HG03354 (cell line): ENCODE measurements at regions not wholly inside any gene's neighbourhood (a gene's known extent, or its start where the extent isn't known, plus 50 kb on each side); places are given as distances from the start of the nearest gene placed in this dataset.

ENCODE experiments used
- ATAC-seq: cut with Tn5 transposase; IDR thresholded peaks from one replicate; pipeline ENCODE4 v1.9.1; 2021; ENCODE audit warnings: mild to moderate bottlenecking; ENCODE audit not compliant: unreplicated experiment, poor library complexity, severe bottlenecking

DNA sequence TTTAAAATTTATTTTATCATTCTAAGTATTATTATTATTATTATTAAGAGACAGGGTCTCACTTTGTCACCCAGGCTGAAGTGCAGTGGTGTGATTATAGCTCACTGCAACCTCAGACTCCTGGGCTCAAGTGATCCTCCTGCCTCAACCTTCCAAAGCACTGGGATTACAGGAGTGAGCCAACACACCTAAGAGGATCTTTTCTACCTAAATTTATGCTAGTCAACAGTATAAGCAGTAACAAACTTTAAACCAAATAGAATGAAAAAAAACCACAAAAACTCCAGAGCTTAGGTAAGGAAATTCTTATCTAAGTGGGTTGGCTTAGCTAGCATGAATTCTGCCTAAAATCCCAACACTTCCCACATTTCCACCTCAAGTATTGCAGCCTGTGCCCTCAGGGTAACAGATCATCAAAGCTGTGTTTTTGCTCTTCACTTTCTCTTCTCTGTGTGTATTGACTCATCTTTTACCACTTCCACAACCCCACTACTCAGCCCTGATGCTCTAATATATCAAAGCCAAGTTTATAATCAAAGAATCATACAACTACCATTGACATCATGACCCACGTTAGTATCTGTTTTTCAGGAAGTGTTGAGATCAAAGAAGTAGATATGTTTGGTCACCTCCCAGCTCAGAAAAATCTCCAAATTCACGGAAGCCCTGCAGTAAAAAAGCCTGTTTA is 93.7 kb upstream of the SPON1 start:
- no peak for ATAC-seq

DNA sequence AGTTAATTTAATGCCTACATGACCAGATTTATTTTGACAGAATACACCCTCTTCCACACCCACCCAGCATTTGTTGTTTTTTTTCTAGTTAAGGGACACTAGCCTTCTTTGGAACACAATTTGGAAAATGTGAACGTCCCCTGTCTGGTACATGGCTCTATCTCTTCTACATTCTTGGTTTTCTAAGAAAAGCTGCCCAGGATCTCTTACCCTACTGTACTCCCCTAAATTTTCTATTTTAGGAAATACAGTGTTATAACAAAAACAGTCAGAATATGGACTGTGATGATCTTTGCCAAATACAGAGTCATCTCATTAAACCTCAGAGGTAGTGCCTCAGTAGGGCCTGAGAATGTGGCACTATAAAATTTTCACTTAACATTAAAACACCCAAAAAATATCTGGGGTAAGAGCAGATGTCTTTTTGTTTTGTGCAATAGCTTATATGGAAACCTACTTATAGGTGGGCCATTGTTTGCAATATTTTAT is 93.1 kb upstream of the SPON1 start:
- no peak for ATAC-seq

DNA sequence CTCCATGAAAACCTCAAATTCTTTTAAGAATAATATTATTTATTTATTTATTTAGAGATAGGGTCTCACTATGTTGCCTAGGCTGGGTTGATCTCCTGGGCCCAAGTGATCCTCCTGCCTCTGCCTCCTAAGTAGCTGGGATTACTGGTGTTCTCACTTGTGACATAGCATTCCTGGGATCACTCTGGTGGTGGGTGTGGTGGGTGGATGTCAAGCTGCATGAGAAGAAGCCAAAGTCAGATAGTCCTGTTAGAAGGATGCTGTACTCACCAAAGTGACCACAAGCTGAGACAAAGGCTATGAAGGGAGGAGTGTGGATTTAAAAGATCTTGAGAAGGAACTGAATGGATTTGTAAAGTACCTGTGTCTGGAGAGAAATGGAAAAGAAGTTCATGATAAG is 87.9 kb upstream of the SPON1 start:
- ATAC-seq = no peak

DNA sequence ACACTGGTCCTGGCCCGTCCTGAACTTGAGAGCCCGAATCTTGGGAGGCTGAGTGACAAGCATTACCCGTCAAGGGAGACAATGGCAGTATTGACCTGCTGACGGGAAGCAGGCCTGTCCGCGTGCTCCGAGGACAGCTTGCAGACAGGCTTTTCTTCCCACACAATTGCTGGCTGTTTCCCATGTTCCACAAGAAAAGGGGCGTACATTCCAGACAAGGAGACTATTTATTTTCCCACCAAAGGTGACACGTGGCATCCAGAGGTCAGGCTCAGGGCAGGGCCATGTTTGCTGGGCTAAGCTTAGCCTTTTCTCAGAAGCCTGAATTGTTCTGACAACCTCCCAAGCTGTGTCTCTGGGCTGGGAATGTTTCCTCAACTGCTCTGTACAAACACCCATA is 86.9 kb upstream of the SPON1 start:
- ATAC-seq = no peak

DNA sequence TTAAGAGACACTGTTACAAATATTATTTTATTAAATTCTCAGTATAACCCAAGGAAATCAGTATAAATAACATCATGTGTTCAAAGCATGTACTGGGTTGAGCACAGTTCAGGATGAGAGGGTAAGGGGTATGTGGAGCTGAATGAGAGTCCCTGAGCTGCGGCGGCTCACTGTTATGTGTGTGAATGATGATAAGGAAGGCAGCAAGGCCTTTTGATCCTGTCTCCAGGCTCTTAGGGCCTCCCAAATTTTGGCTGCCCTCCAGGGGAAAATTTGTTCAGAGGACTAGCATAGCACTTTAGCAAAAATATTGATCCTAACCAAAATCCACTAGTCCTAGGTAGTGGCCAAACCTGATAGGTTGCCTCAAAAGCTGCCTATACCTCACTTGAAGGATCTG is 86.1 kb upstream of the SPON1 start:
- ATAC-seq = no peak

DNA sequence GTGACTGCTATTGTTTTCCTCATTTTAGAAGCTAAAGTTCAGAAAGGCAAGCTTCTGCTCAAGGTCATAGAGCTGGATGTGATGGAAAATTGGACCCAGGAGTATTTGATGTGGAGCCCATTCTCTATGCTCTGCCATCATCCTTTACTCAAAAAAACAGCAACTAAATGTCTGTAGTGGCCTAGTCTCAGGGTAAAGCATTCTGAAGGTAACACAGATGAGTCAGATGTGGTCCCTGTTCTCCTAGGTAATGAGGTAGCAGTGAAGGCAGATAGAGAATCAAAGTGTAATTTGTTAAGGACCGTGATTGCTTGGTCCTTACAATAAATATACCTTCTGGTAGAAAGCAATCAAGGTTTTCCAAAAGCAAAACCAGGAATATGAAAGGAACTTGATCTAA is 84.4 kb upstream of the SPON1 start:
- ATAC-seq = no peak

DNA sequence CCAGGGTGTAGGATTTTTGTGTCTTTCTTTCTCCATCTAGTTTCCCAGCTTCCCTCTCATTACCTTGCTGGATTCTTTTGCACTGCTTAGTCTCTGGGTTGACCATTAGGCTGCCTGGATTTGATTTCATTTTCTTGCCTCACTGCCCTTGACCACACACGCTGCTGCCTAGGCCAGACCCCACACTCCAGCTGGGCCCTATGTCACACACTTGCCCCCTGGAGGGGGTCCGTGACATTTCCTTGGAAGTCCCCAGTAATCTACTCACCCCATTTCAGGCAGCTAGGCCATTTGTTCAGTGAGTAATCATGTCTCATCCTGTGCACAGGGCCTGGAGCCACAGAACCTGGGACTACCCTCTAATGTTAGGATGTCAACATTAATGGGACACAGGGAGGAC is 81.9 kb upstream of the SPON1 start:
- ATAC-seq = no peak

DNA sequence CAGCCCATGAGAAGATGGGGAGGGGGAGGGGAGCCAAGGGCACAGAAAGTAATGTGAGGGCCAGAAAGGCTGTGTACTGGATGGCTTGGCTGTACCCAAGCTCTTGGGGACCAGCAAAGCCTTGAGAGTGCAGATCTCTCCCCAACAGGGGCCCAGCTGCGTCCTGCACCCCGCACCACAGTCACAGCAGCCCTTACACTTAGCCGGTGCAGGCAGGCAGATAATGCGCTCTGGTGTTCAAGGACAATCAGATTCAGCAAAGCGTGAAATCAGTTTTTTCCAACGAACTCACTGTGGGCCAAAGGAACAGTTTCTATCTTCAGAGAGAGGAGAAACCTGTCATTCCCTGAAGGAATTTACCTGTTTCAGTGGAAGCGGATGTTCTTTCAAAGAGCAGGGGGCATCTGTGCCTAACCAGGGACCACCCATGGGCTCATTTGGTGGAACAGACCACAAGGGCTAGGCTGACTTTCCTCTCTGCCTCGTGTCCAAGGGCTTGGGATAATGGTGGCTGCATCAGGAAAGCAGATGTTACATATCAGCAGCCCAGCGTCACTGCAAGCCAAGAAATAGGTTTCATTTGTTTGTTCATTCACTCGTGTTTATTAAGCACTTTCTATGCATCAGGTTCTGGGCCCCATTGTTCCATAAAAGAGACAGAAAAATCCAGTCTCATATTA is 81.2 kb upstream of the SPON1 start:
- ATAC-seq = no peak

DNA sequence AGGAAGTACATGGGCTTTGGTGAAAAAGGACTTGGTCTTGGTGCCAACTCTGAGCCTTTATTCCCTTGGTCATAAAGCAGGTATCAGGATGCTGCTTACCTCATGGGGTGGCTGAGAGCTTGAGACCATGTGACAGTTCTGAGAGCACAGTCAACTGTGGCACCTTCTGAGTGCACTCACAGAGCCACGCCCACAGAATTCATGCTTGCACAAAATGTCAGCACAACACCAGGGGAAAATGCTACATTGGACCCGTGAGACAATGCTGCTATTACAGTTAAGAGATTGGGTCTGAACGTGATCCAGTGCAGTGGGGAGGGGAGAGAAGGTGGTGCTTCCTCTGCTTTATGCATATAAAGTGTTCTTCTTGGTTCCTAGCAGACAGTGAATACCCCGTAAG is 79.5 kb upstream of the SPON1 start:
- ATAC-seq = peak; percentile 75

DNA sequence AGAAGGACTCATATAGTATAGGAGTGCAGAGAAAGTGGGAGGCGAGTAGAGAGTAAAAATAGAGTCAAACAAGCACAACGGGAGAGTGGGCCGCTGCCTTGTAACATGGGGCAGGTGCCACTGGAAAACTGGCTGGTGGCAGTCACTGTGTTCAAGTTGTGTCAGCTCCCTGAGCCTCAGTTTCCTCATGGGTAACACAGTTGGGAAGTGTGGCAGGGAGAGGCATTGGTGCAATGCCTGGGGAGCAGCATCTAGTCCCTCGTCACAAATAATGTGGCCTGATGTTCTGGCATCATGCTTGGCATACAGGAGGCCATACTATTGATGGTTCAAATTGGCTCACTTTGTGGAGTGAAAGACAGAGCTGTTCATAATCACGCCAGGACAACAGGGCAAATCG is 78.9 kb upstream of the SPON1 start:
- no peak for ATAC-seq

DNA sequence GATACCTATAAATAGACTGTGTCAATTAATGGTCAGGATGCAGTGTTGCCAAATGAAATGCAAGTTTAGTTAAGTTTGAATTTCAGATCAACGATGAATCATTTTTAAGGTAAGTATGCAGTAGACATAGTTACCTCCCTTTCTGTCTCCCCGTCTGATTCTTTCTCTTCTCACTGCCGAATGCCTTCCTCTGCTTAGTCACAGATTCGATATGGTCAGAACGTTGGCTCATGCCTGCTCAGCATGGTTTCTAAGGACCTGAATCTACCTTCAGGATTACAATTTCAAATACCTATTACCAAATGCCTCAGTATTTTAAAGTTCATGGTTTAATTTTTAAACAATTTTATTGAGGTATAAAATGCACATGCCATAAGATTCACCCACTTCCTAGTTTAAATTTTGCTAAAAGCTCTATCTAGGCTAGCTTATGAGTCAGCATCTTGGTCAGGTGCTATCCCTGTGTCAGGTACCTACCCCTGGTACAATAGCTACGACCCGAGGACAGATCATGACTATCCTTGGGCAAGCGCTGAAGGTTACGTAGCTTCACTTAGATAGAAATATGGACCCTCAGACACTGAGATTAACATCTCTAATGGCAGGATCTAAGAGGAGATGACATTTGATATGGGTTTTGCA is 78.2 kb upstream of the SPON1 start:
- ATAC-seq = no peak

DNA sequence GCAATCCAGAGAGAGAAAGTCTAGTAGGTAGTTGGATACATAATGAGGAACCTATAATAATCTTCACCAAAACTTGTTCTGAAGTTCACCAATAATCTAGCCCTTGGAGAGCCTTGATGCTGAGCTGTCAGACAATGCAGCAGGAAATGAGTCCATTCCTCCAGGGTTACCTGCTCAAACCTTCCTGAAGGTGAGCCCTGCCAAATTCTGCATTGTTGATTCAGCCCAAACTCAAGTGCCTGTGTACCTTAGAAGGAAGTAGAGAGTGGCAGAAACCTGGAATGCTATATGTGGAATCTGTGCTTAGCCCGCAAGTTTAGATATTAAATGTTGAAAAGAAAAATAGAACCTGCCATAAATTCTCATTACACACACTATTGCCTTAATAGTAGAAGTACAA is 77.4 kb upstream of the SPON1 start:
- ATAC-seq = no peak

DNA sequence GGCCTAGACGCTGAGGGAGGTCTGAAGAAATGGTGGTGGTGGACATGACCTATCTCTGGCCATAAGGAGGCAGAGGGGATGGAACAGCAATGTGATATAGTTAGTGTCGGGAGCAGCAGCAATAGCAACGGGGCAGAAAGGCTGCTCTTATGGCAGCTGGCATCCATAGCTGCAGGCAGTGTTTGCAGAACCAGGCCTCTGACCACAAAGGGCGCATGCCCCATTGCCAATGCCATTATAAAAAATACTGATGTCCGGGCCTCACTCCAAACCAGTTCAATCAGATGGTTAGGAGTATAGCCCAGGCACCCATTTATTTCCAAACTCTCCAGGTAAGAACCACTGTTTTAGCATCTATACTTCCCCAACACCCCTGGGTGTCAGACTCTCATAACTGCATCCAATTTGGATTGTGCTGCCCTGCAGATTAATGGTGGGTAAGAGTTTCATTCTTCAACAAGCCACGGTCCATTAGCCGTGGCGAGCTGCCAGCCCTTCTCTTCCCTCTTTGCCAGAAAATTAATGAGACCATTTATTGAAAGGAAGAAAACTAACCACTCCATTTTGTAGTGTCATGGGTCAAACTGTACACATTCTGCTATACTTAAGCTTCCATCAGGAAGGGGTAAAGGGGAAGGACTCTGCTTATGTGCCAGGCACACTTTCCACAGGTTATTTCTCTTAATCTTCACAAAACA is 72.8 kb upstream of the SPON1 start:
- ATAC-seq = no peak

DNA sequence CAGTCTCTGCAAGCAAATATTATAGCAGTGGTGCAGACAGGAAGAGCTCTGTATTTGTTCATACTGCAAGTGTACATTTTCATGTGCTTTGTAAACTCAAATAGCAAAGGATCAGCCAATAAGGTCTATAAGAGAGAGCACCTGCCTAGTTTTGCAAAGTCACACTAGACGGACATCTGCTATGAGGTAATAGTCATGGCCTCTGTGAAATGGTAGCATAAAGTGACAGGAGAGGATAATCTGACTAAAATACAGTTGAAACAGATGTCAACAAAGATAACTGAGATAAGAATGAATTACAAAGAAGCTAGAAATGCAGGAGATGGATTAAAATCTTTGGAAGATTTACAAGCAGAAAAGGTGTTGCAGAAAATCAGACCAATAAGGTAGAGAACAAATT is 70.6 kb upstream of the SPON1 start:
- no peak for ATAC-seq

DNA sequence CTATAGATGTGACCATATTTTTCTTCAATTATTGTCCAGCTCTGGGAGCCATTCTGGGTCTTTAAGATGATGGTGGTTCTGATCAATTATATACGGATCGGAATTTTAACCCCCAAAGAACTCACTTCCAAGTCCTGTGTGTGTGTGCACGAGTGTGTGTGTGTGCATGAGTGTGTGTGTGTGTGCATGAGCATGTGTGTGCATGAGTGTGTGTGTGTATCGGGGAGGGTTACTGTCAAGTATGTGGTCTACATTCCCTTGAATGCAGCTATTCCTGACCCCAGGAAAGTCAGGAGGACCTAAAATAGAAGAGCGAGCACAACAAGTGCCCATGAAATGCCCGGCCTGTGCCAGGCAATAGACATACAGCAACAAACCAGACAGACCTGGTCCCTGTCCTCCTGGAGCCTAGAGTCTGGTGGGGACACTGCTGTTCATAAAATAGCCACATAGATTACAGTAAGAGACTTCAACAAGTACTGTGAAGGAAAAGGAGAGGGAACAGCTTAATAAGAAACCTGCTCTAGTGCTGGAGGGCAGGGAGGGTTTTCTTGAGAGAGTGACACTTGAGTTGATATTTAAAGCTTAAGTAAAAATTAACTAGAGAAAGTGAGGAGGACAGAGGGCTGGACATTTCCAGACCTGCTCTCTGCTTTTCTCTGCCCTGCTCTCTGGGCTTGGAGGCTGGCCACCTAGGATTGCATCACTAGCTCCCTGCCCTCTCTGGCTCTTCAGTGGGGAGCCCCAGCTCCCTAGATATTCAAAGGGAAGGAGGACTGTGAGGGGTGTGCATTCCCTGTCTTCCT is 66.1 kb upstream of the SPON1 start:
- ATAC-seq = no peak

DNA sequence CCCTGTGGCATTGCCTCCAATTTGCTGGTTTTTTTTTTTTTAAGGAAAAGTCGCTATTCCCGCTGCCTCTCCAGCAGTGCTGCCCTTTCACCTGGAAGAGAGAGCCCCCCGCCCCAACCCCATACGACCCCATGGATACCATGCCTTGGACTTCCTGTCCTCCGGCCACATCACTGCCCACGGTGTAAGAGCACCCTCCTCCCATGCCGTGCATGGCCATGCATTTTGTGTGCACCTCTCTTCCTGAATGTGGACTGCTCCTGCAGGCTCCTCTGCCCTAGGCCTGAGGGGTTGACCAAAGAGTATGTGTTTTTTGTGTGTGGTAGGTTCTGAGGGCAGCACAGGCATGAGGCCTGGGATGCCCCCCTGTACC is 65.6 kb upstream of the SPON1 start:
- ATAC-seq = no peak

DNA sequence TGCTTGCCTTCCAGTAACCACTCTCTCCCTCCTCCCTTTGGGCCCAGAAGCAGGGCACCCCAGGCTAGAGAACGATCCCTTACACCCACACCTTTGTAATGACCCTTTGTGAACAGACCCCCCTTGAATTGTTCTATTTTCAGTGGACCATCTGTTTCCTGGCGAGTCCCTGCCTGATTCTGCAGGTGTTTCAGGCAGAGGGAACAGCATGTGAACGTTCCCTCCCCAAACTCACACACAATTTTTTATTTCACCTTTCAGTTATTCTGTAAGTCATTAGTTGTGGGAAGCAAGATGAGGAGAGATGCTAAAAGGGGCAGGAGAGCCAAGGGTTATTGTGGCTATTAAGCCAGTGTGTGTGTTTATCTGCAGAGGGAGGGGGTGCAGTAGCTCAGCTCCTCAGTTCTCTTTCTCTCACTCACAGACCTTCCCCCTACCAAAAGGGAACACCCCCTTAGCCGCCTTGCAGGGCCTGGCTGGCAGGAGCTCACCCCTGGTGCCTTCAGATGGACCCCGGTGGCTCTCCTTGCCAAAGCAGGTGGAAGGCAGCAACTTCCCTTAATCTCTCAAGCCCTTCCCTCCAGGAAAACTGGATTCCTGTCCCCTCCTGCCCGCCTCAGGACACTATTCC is 64.8 kb upstream of the SPON1 start:
- no peak for ATAC-seq

DNA sequence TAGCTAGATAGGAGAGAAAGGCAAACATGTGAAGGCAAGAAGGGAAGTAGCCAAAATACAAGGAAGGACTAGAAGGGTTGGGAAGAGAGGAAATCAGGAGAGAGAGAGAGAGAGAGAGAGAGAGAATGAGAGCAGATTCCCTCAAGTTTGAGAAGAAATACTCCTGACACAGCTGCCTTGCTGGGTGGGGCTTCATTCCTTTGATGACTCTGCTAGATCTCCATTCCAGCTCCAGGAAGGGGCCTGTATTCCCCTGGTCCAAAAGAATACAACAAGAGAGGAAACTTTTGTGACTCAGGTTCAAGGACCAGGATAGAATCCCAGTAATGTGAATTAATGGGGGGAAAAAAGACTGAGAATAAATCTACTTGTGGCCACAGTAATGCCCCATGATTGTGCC is 62.9 kb upstream of the SPON1 start:
- ATAC-seq = no peak

DNA sequence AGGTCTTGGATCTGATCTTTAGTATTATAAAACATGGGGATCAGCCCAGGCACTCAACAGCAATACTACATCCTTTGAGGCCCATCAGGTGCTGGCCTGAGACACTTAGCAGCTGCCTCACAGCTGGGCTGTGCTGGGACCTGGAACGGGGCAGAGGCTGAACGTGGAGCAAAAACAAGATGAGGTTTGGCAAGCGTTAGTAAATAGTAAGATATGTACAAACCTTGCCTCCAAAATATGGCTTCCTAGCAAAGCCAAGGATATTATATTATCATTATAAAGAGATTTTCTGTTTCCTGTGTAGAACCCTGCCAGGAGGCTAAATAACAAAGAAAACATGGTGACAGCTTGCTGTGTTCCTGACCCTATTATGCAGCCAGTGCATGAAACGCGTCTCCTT is 60.0 kb upstream of the SPON1 start:
- ATAC-seq = no peak
